ELR (cell line): ENCODE measurements at regions not wholly inside any gene's neighbourhood (a gene's known extent, or its start where the extent isn't known, plus 50 kb on each side); places are given as distances from the start of the nearest gene placed in this dataset.

ENCODE experiments used
- DNase-seq: peaks from one replicate; pipeline ENCODE4 v3.0.0-alpha.2; 2015; ENCODE audit warnings: low read depth

- DNase-seq = no peak
These were observed 56.8 kb upstream of the FAM181A start for GRCh38 chr14:93870377-93870776.

GRCh38 chr14:93869427-93869826 is 57.7 kb upstream of the FAM181A start:
- no peak for DNase-seq

DNA sequence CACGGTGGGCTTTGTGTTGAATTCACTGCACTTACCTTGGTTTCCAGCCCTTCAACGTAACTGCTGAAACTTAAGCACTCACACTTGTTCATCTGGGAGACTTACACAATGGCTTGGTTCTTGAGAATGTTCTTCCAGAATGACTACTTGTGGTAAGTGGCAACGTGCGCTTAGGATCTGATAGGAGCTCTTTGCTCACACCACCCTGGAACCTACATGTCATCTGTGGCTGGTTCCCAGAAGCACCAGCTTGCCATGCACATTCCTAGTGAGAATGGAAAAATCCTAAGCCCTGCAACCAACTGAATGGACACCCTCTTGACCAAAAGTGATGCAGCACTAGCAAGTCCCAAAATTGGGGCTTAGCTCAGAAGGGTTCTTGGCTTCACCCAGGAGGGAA is 59.0 kb upstream of the FAM181A start:
- DNase-seq = no peak

DNA sequence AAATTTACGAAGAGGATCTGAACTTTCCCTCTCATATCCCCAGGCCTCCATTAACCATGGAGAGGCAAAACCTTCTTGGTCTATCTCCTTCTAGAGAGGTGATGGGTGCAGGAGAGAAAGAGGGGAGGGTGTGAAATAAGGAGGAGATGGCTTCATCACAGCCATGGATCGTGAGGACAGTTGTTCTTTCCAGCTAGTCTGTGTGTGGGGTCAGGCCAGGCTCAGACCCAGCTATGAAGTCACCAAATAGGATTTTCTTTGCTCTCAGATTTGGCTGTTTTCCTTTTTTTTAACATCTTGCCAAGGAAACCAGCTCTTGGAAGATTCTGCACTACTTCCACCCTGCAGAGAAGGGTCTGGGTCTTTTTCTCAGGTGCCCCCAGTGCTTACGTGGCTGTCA is 64.9 kb upstream of the FAM181A start:
- DNase-seq = no peak

DNA sequence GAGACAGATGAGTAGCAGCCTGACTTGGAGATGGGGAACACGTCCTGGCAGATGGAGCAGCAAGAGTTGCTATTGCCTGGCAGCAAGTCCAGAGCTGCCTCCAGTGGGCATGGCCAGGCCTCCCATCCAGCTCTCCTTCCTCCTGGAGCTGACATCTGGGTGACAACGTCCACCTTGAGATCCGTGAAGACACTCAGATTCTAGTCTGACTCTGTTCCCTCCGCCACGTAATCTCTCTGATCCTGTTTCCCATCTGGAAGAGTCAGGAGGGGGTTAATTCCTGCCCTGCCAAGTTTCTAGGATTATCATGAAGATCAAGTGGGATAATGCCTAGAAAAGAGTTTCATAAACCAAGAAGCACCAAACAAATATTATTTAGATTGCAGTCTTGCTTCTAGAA is 65.3 kb upstream of the FAM181A start:
- no peak for DNase-seq

DNA sequence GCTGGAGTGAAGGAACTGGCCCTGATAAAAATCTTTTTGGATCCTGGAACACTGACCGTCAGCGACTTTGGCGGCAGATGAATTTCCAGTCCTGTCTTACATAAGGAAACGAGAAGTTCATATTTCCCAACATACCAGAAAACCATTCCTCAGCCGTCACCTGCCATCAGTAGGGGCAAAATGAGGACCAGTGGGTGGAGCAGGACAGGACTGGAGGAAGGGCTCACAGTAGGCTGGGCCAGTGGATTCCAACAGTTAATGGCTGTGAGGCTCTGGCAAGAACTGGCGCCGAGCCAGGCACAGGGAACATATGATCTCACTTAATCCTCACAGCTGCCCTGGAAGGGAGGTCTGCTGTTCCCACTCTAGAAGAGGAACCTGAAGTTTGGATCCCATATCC is 67.2 kb upstream of the FAM181A start:
- DNase-seq = no peak

DNA sequence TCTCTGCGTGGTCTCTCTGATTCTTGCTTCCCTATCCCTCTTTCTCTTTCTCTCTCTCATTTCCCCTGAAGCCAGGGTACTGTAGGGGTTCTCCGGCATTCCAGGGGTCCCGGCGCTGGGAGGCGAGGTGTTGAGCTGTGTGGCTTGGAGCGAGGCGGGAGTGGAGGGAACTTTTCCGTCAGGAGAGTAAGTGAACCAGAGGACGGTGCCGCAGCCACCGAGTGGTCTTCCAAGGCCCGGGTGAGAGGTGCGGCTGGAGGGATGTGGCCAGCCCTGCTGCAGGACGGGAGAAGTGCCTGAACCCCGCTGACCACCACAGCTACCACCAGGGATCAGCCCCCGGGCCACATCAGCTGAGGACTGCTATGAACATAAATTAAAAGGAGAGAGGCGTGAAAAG is 68.2 kb upstream of the FAM181A start:
- no peak for DNase-seq

- DNase-seq = peak; percentile 7
These were observed 69.4 kb upstream of the PRIMA1 start for GRCh38 chr14:93857500-93858283.

DNA sequence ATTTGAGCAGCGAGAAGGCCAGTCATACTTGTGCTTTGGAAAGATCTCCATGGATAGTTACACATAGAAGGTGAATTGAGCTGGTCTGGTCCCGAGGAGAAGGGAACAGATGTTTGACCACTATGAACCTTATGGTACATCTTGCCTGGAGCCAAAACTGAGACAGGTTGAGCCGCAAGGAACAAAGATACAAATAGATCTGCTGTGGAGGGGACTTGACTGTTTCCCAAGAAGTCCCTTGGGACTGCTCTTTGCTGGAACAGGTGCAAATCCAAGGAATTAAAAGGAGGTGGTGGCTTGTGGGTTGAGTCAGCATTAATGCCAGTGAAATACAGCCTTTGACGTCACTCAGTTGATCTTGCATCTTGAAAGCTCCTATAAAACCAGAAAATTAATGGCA is 68.8 kb upstream of the PRIMA1 start:
- no peak for DNase-seq

DNA sequence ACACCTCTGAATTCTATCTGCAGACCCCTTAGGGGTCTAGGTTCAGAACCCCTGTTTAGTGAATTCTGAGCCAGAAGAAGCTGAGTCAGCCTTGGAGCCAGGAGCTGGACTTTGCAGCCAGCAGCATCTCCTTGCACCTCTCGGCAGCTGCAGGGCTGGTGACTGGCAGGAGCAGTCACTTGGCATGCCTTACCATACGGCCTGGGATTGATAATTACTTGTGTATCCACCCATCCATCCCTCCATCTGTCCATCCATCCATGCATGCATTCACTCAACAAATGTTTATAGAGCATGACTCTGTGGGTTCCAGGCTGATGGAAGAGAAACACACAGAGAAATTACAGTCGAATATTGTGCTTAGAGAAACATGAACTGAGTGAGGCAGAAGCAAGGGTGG is 67.5 kb upstream of the PRIMA1 start:
- no peak for DNase-seq

DNA sequence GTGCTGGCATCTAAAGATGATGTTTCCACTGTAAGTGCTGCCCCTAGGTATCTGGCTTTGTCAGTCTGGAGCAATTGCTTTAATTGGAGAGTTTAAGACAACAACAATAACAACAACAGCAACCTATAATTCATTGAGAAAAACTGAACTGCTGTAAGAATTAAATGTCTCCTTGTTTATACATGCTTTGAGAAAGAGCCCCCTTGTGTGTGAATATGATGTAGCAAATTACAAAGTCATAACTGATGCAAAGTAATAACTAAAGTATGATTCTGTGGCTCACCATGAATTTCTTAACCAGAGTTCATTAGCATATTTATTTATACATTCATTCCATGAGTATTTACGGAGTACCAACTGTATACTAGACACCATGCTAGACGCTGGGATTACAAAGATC is 59.2 kb upstream of the PRIMA1 start:
- DNase-seq = no peak

- no peak for DNase-seq
These were observed 50.0 kb upstream of the PRIMA1 start for GRCh38 chr14:93838238-93838637.
